ENCODE measurements at regions not wholly inside any gene's neighbourhood (a gene's known extent, or its start where the extent isn't known, plus 50 kb on each side); places are given as distances from the start of the nearest gene placed in this dataset.

DNA sequence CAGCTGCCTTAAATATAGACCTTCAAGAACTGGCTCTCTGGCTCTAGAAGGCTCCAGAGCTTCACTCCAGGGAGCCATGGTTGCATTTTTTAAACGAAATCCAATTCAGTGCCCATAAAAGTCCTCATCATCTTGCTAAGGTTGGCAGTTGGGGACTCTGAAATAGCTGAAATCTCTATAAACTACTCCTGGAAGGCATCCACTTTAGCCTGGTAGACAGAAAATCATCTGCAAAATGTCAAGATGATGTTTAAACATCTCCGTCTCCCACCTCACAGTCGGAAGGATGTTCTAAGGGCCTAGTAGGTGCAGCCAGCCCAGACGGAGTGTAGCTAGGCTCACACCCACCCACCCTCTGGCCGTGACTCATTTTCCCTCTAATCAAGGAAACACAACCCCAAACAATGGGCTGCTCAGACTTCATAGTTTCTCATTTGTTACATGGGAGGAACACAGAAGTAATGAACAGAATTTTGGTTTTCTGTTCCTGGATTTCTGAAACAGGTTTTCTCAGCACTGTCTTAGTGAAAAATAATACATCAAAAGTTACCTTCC is 235.4 kb upstream of the KAZN start:
- 42 to 47% (median 43%) methylated on average over 5 of the region's 5 CpGs for WGBS, 3 donors
- no peak overlapping the region for H3K4me3 ChIP-seq
- intact Hi-C loops (cut with DNase I) = no loop called here
- ATAC-seq (no peak), DNase-seq (no peak)
- TF ChIP-seq, protein P1, sequence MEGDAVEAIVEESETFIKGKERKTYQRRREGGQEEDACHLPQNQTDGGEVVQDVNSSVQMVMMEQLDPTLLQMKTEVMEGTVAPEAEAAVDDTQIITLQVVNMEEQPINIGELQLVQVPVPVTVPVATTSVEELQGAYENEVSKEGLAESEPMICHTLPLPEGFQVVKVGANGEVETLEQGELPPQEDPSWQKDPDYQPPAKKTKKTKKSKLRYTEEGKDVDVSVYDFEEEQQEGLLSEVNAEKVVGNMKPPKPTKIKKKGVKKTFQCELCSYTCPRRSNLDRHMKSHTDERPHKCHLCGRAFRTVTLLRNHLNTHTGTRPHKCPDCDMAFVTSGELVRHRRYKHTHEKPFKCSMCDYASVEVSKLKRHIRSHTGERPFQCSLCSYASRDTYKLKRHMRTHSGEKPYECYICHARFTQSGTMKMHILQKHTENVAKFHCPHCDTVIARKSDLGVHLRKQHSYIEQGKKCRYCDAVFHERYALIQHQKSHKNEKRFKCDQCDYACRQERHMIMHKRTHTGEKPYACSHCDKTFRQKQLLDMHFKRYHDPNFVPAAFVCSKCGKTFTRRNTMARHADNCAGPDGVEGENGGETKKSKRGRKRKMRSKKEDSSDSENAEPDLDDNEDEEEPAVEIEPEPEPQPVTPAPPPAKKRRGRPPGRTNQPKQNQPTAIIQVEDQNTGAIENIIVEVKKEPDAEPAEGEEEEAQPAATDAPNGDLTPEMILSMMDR (IDR thresholded peaks at IDR 0.05) = no peak
- H3K9me3 ChIP-seq = no peaks in the 10 kb centered on the region
- H3K4me1 ChIP-seq = no peaks in the 10 kb centered on the region
- no peaks in the 10 kb centered on the region for H3K36me3 ChIP-seq (ENCODE audit: insufficient read depth in 1 of 2, low read depth in 1 of 2)
- H3K27ac ChIP-seq = no peak overlapping the region
- H3K27me3 ChIP-seq (ENCODE audit: insufficient read depth in 3 of 3, low read length in 2 of 3) = peaks cover 0 to 13% (median 0%) of the 10 kb centered on the region in 3 donors

DNA sequence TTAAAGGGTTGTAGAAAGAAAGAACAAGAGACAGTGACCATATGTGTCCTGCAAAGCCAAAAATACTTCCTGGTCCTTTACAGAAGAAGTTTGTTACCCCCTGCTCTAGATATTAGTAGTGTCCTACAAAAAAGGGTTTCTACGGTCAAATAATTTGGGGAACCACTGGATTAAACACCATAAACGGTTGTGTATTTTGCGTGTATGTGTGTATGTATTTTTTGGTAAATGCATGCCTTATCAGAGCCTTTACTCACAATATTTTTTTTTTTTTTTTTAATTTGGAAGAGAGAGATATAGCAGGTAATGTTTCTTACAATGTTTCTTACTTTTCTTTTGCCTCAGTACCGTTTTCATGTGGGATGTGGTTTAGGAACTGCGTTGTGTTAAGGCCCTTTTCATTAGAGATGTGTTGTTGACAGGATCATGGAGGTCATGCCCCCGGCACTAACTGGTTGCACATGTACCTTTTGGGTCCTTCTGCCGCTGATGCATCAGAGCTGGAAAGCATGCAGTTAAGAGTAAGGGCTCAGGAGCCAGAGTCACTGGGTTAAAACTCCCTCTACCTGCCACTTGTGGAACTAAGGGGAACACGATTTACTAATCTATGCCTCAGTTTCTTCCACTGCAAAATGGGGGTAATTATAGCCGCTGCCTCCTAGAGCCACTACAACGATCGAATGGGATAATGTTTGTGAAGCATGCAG is 234.6 kb upstream of the KAZN start:
- H3K27ac ChIP-seq = no peak overlapping the region
- TF ChIP-seq, protein P1 (IDR thresholded peaks at IDR 0.05) = no peak
- WGBS, 3 donors = 74 to 80% (median 77%) methylated on average over 11 of the region's 11 CpGs
- H3K36me3 ChIP-seq (ENCODE audit: insufficient read depth in 1 of 2, low read depth in 1 of 2) = no peaks in the 10 kb centered on the region
- ATAC-seq (no peak), DNase-seq (no peak)
- no peaks in the 10 kb centered on the region for H3K4me1 ChIP-seq
- no peaks in the 10 kb centered on the region for H3K9me3 ChIP-seq
- no peak overlapping the region for H3K4me3 ChIP-seq
- peaks cover 0 to 13% (median 0%) of the 10 kb centered on the region in 3 donors for H3K27me3 ChIP-seq (ENCODE audit: insufficient read depth in 3 of 3, low read length in 2 of 3)
- intact Hi-C loops (cut with DNase I) = no loop called here

DNA sequence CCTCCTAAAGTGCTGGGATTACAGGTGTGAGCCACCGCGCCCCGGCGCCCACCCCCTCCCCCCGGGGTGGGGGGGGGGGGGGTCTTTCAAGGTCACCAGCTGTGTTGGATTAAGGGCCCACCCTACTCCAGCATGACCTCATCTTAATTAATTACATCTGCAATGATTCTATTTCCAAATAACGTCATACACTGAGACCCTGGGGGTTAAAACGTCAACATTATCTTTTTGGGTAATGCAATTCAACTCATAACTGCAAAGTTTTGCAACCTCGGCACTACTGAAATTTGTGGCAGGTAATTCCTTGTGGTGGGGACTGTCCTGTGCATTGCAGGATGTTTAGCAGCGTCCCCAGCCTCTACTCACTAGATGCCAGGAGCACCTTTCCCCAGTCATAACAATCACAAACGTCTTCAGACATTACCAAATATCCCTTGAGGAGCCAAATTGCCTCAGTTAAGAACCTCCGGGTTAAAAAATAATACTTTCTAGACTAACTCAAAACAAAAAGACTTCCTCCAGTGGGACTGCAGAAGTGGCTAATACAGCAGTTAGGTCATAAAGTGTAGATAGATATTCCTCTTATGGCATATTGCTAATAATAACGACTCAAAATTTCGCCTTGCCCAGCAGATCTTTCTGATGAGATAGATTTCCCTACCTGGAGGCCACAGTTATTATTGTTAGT is 233.0 kb upstream of the KAZN start:
- no peaks in the 10 kb centered on the region for H3K9me3 ChIP-seq
- H3K4me3 ChIP-seq = no peak overlapping the region
- H3K36me3 ChIP-seq (ENCODE audit: insufficient read depth in 1 of 2, low read depth in 1 of 2) = no peaks in the 10 kb centered on the region
- intact Hi-C loops (cut with DNase I) = no loop called here
- H3K27ac ChIP-seq = no peak overlapping the region
- H3K4me1 ChIP-seq = no peaks in the 10 kb centered on the region
- TF ChIP-seq, protein P1 (IDR thresholded peaks at IDR 0.05) = no peak
- peaks cover 0 to 13% (median 0%) of the 10 kb centered on the region in 3 donors for H3K27me3 ChIP-seq (ENCODE audit: insufficient read depth in 3 of 3, low read length in 2 of 3)
- ATAC-seq (peak in 1 of 4 donors; percentile 33), DNase-seq (no peak)
- 19 to 34% (median 20%) methylated on average over 13 of the region's 13 CpGs for WGBS, 3 donors

DNA sequence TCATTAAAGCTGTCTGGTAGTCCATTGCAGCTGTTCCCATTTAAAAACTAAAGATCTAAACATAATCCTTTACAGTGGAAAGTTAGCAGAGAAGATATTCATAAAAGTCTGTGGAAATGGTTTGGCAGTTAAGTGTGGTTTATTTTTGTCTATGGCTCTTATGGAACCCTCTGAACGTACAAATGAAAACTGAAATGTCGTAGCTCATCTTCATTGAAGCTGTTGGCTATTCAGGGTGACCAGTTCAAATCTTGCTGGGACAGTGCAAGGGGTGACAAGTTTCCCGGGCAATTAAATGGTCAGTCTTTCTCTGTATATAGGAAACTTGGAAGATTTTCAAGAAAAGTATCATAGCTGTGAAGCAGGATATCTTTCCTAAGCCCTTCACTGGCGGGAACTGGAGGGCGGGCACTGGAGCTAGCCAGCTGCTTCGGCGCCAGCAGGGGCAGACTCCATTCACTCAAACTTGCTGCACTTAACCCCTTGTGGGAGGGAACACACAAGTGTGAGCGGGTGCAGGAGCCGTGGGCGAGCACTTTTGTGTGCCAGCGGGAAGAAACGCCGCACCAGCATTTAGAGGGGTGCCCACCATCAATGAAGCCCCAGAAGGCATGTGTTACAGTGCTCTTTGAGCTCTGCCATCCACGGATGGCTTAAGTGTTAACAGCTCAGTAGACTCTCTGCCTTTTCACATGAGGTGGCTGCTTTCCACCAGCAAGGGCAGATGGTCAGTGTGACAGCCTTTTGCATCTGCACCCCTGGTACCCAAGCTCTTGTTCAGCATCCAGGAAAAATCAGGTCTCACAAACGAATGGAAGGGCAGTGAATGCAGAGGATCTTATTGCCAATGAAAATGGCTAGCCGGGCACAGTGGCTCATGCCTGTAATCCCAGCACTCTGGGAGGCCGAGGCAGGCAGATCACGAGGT is 232.1 kb upstream of the KAZN start:
- WGBS, 3 donors = 10 to 11% (median 11%) methylated on average over 18 of the region's 18 CpGs
- no peak overlapping the region for H3K4me3 ChIP-seq

More for the DNA sequence above, 232.1 kb upstream of the KAZN start:
- Histone ChIP-seq H3K27ac (no peak overlapping the region), H3K9me3 (no peaks in the 10 kb centered on the region), H3K4me1 (no peaks in the 10 kb centered on the region), H3K36me3 (ENCODE audit: insufficient read depth in 1 of 2, low read depth in 1 of 2) (no peaks in the 10 kb centered on the region), H3K27me3 (ENCODE audit: insufficient read depth in 3 of 3, low read length in 2 of 3) (peaks cover 0 to 13% (median 0%) of the 10 kb centered on the region in 3 donors)
- DNase-seq = peak; percentile 37 to 74
- intact Hi-C loops (cut with DNase I) = no loop called here
- ATAC-seq = no peak
- TF ChIP-seq, protein P1 (IDR thresholded peaks at IDR 0.05) = no peak

Measured in psoas muscle (tissue), 7 donors.